Skeletal muscle satellite cell (primary cell): ENCODE measurements at regions not wholly inside any gene's neighbourhood (a gene's known extent, or its start where the extent isn't known, plus 50 kb on each side); places are given as distances from the start of the nearest gene placed in this dataset.

Experiments
- H3K27me3 ChIP-seq: 2 replicates; pipeline ENCODE4 v1.7.0; 2013; ENCODE audit warnings: low read length; ENCODE audit not compliant: control insufficient read depth, insufficient read depth
- H3K36me3 ChIP-seq: 2 replicates; pipeline ENCODE4 v1.7.0; 2013; ENCODE audit warnings: mild to moderate bottlenecking, control low read depth, low read length; ENCODE audit not compliant: insufficient read depth
- H3K4me1 ChIP-seq: 2 replicates; pipeline ENCODE4 v1.7.0; 2013; ENCODE audit warnings: low read length; ENCODE audit not compliant: control insufficient read depth, insufficient read depth
- H3K4me2 ChIP-seq: 2 replicates; pipeline ENCODE4 v1.7.0; 2013; ENCODE audit warnings: mild to moderate bottlenecking, low read length
- H3K4me3 ChIP-seq: 2 replicates; pipeline ENCODE4 v1.7.0; 2013; ENCODE audit warnings: low read length
- H3K9ac ChIP-seq: 2 replicates; pipeline ENCODE4 v1.7.0; 2013; ENCODE audit warnings: mild to moderate bottlenecking, low read depth, low read length, moderate library complexity
- H3K9me3 ChIP-seq: replicated peaks from 2 replicates; pipeline ENCODE4 v1.7.0; 2013; ENCODE audit warnings: mild to moderate bottlenecking, control low read depth, low read length

- H3K9ac ChIP-seq: no peak overlapping the region
- H3K9me3 ChIP-seq: no peaks in the 10 kb centered on the region
These were observed 72.6 kb upstream of the PLEKHG1 start for GRCh38 chr6:150527100-150527499.

GRCh38 chr6:150528648-150529285, 70.9 kb upstream of the PLEKHG1 start:
- H3K4me1 ChIP-seq: no peaks in the 10 kb centered on the region
- no peak overlapping the region for H3K4me3 ChIP-seq
- H3K9me3 ChIP-seq: no peaks in the 10 kb centered on the region
- H3K9ac ChIP-seq: no peak overlapping the region
- no peak overlapping the region for H3K4me2 ChIP-seq
- peaks cover 6% of the 10 kb centered on the region for H3K27me3 ChIP-seq
- no peaks in the 10 kb centered on the region for H3K36me3 ChIP-seq

More at GRCh38 chr6:150527100-150527499, 72.6 kb upstream of the PLEKHG1 start:
- Histone ChIP-seq H3K4me2 (no peak overlapping the region), H3K27me3 (peaks cover 4% of the 10 kb centered on the region), H3K4me3 (no peak overlapping the region), H3K36me3 (no peaks in the 10 kb centered on the region), H3K4me1 (no peaks in the 10 kb centered on the region)

- Histone ChIP-seq H3K9me3 (no peaks in the 10 kb centered on the region), H3K36me3 (no peaks in the 10 kb centered on the region), H3K9ac (no peak overlapping the region), H3K4me3 (no peak overlapping the region), H3K27me3 (peaks cover 6% of the 10 kb centered on the region), H3K4me2 (no peak overlapping the region), H3K4me1 (no peaks in the 10 kb centered on the region)
These were observed 70.0 kb upstream of the PLEKHG1 start for GRCh38 chr6:150529646-150530045.

GRCh38 chr6:150531957-150532356, 67.7 kb upstream of the PLEKHG1 start:
- Histone ChIP-seq H3K4me1 (no peaks in the 10 kb centered on the region), H3K9me3 (no peaks in the 10 kb centered on the region), H3K9ac (no peak overlapping the region), H3K4me2 (no peak overlapping the region), H3K36me3 (no peaks in the 10 kb centered on the region), H3K4me3 (no peak overlapping the region), H3K27me3 (peaks cover 16% of the 10 kb centered on the region)

- Histone ChIP-seq H3K27me3 (peaks cover 27% of the 10 kb centered on the region), H3K9ac (no peak overlapping the region), H3K4me2 (no peak overlapping the region), H3K9me3 (no peaks in the 10 kb centered on the region), H3K4me1 (no peaks in the 10 kb centered on the region), H3K36me3 (no peaks in the 10 kb centered on the region), H3K4me3 (no peak overlapping the region)
These were observed 65.1 kb upstream of the PLEKHG1 start for GRCh38 chr6:150534553-150534952.

GRCh38 chr6:150535151-150535804, 64.4 kb upstream of the PLEKHG1 start:
- Histone ChIP-seq H3K4me3 (no peak overlapping the region), H3K9ac (no peak overlapping the region), H3K36me3 (no peaks in the 10 kb centered on the region), H3K27me3 (peaks cover 30% of the 10 kb centered on the region), H3K4me1 (no peaks in the 10 kb centered on the region), H3K4me2 (no peak overlapping the region), H3K9me3 (no peaks in the 10 kb centered on the region)

- H3K27me3 ChIP-seq: peaks cover 32% of the 10 kb centered on the region
- H3K4me1 ChIP-seq: no peaks in the 10 kb centered on the region
- H3K36me3 ChIP-seq: no peaks in the 10 kb centered on the region
These were observed 63.9 kb upstream of the PLEKHG1 start for GRCh38 chr6:150535818-150536220.

GRCh38 chr6:150536835-150537234, 62.9 kb upstream of the PLEKHG1 start:
- H3K9me3 ChIP-seq: no peaks in the 10 kb centered on the region
- H3K27me3 ChIP-seq: peaks cover 36% of the 10 kb centered on the region
- no peak overlapping the region for H3K9ac ChIP-seq
- no peaks in the 10 kb centered on the region for H3K36me3 ChIP-seq
- H3K4me1 ChIP-seq: no peaks in the 10 kb centered on the region
- no peak overlapping the region for H3K4me2 ChIP-seq
- no peak overlapping the region for H3K4me3 ChIP-seq

More at GRCh38 chr6:150535818-150536220, 63.9 kb upstream of the PLEKHG1 start:
- H3K9me3 ChIP-seq: no peaks in the 10 kb centered on the region
- H3K4me3 ChIP-seq: no peak overlapping the region
- no peak overlapping the region for H3K9ac ChIP-seq
- H3K4me2 ChIP-seq: no peak overlapping the region

- no peak overlapping the region for H3K4me2 ChIP-seq
- H3K4me1 ChIP-seq: no peaks in the 10 kb centered on the region
- H3K9me3 ChIP-seq: no peaks in the 10 kb centered on the region
- no peak overlapping the region for H3K4me3 ChIP-seq
- no peak overlapping the region for H3K9ac ChIP-seq
- peaks cover 36% of the 10 kb centered on the region for H3K27me3 ChIP-seq
- no peaks in the 10 kb centered on the region for H3K36me3 ChIP-seq
These were observed 62.2 kb upstream of the PLEKHG1 start for GRCh38 chr6:150537491-150537890.

GRCh38 chr6:150537893-150538292, 61.8 kb upstream of the PLEKHG1 start:
- no peaks in the 10 kb centered on the region for H3K4me1 ChIP-seq
- no peaks in the 10 kb centered on the region for H3K36me3 ChIP-seq
- H3K4me2 ChIP-seq: no peak overlapping the region

GRCh38 chr6:150539111-150539510, 60.6 kb upstream of the PLEKHG1 start:
- H3K4me2 ChIP-seq: no peak overlapping the region
- H3K27me3 ChIP-seq: peaks cover 47% of the 10 kb centered on the region
- H3K4me1 ChIP-seq: no peaks in the 10 kb centered on the region
- H3K9ac ChIP-seq: no peak overlapping the region
- H3K4me3 ChIP-seq: no peak overlapping the region
- H3K36me3 ChIP-seq: no peaks in the 10 kb centered on the region
- H3K9me3 ChIP-seq: no peaks in the 10 kb centered on the region

More at GRCh38 chr6:150537893-150538292, 61.8 kb upstream of the PLEKHG1 start:
- Histone ChIP-seq H3K27me3 (peaks cover 37% of the 10 kb centered on the region), H3K9ac (no peak overlapping the region), H3K4me3 (no peak overlapping the region), H3K9me3 (no peaks in the 10 kb centered on the region)

GRCh38 chr6:150539568-150539967, 60.1 kb upstream of the PLEKHG1 start:
- Histone ChIP-seq H3K4me3 (no peak overlapping the region), H3K9me3 (no peaks in the 10 kb centered on the region), H3K27me3 (peaks cover 51% of the 10 kb centered on the region), H3K4me2 (no peak overlapping the region), H3K36me3 (no peaks in the 10 kb centered on the region), H3K9ac (no peak overlapping the region), H3K4me1 (no peaks in the 10 kb centered on the region)
